ENCODE measurements at regions not wholly inside any gene's neighbourhood (a gene's known extent, or its start where the extent isn't known, plus 50 kb on each side); places are given as distances from the start of the nearest gene placed in this dataset.
"Not testable (repeated sequence)": the region's sequence is repeated elsewhere in the genome, so short reads cannot be mapped to it uniquely, and the experiment has no call there.

GRCh38 chr7:17095931-17096330, 202.5 kb upstream of the AHR start:
- DNase-seq = no peak

- DNase-seq = no peak
Measured at GRCh38 chr7:17097668-17098297, 200.7 kb upstream of the AHR start.

GRCh38 chr7:17098515-17098914, 199.9 kb upstream of the AHR start:
- no peak for DNase-seq

- no peak for DNase-seq
Measured at GRCh38 chr7:17099083-17099973, 199.1 kb upstream of the AHR start.

- DNase-seq = not testable (repeated sequence)
Measured at GRCh38 chr7:17099974-17100509, 198.4 kb upstream of the AHR start.

GRCh38 chr7:17101207-17101696, 197.2 kb upstream of the AHR start:
- no peak for DNase-seq

- no peak for DNase-seq
Measured at GRCh38 chr7:17103170-17103569, 195.3 kb upstream of the AHR start.

GRCh38 chr7:17103984-17104383, 194.5 kb upstream of the AHR start:
- no peak for DNase-seq

GRCh38 chr7:17104419-17104818, 194.0 kb upstream of the AHR start:
- DNase-seq = no peak

- DNase-seq = no peak
Measured at GRCh38 chr7:17105701-17106100, 192.8 kb upstream of the AHR start.

GRCh38 chr7:17108049-17108584, 190.3 kb upstream of the AHR start:
- no peak for DNase-seq

GRCh38 chr7:17109020-17109419, 189.4 kb upstream of the AHR start:
- DNase-seq = no peak

GRCh38 chr7:17113770-17114169, 184.7 kb upstream of the AHR start:
- DNase-seq = not testable (repeated sequence)

GRCh38 chr7:17118412-17118811, 180.0 kb upstream of the AHR start:
- DNase-seq = no peak

GRCh38 chr7:17120756-17121155, 177.7 kb upstream of the AHR start:
- DNase-seq = no peak

GRCh38 chr7:17121671-17122070, 176.8 kb upstream of the AHR start:
- no peak for DNase-seq

- no peak for DNase-seq
Measured at GRCh38 chr7:17123020-17123419, 175.4 kb upstream of the AHR start.

- no peak for DNase-seq
Measured at GRCh38 chr7:17126413-17127268, 171.8 kb upstream of the AHR start.

- no peak for DNase-seq
Measured at GRCh38 chr7:17129218-17129617, 169.2 kb upstream of the AHR start.

- DNase-seq = no peak
Measured at GRCh38 chr7:17130281-17131059, 168.0 kb upstream of the AHR start.

- DNase-seq = no peak
Measured at GRCh38 chr7:17131060-17131345, 167.4 kb upstream of the AHR start.
